T-helper 2 cell treated with Interferon-gamma antibody and Interleukin-4, amounts not matched to agents 5 μg/mL and 100 μg/mL, for 36 hours (primary cell): ENCODE measurements at regions not wholly inside any gene's neighbourhood (a gene's known extent, or its start where the extent isn't known, plus 50 kb on each side); places are given as distances from the start of the nearest gene placed in this dataset.
"Not testable (repeated sequence)": the region's sequence is repeated elsewhere in the genome, so short reads cannot be mapped to it uniquely, and the experiment has no call there.

Experiments used
- DNase-seq: peaks from one replicate; pipeline ENCODE4 v3.0.0; 2021; ENCODE audit warnings: low spot score
- H3K27ac Mint-ChIP-seq: one replicate; pipeline ENCODE4 v1.8.0; 2021; ENCODE audit warnings: mild to moderate bottlenecking, mixed read lengths
- H3K27me3 Mint-ChIP-seq: one replicate; pipeline ENCODE4 v1.8.0; 2021; ENCODE audit warnings: low read depth, mixed read lengths
- H3K36me3 Mint-ChIP-seq: one replicate; pipeline ENCODE4 v1.8.0; 2021; ENCODE audit warnings: low read depth, mixed read lengths
- H3K4me1 Mint-ChIP-seq: one replicate; pipeline ENCODE4 v1.8.0; 2021; ENCODE audit warnings: low read depth, mixed read lengths
- H3K4me3 Mint-ChIP-seq: one replicate; pipeline ENCODE4 v1.8.0; 2022; ENCODE audit warnings: mild to moderate bottlenecking, moderate library complexity, mixed read lengths
- H3K9me3 Mint-ChIP-seq: one replicate; pipeline ENCODE4 v1.8.0; 2021; ENCODE audit warnings: mixed read lengths

DNA sequence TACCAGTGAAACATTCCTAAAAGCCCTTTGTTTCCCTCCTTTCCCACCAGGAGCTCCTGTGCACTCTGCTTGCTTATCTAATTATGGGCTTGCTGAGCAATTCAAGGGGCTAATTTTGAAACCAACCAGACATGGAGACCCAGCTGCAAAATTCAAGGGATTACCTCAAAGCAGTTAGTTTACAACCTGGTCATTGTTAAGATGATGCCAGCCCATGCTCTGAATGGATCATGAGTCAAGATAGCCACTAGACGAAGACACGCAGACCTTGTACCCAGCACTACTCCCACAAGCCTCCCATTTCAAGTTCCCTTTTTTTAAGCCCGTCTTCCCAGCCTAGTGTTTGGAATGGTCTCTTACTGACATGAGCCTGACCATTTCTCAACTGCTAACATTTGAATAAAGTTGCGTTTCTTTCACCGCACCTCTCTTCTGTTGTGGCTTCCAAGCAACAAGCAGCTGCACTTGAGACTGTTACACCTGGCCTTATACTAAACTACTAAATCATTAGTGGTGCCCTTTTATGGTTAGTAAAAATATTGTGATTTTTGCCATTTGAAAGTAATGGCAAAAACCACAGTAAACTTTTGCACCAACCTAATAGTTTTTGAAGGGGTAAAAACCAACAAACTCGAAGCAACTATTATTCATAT is 315.3 kb upstream of the LUZP2 start:
- no peaks in the 10 kb centered on the region for H3K4me1 Mint-ChIP-seq
- no peaks in the 10 kb centered on the region for H3K27me3 Mint-ChIP-seq
- H3K9me3 Mint-ChIP-seq: peaks cover 25% of the 10 kb centered on the region
- no peaks in the 10 kb centered on the region for H3K36me3 Mint-ChIP-seq
- no peak overlapping the region for H3K27ac Mint-ChIP-seq
- DNase-seq: no peak
- H3K4me3 Mint-ChIP-seq: no peak overlapping the region

DNA sequence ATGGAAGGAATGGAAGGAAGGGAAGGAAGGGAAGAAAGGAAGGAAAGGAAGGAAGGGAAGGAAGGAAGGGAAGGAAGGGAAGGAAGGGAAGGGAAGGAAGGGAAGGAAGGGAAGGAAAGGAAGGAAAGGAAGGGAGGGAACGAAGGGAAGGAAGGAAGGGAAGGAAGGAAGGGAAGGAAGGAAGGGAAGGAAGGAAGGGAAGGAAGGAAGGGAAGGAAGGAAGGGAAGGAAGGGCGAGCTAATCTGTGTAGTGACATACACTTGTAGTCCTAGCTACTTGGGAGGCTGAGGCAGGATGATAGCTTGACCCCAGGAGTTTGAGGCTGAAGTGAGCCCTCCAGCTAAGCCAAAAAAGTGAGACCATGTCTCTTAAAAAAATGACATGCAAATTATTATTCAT is 311.3 kb upstream of the LUZP2 start:
- not testable (repeated sequence) for H3K27ac Mint-ChIP-seq, H3K4me1 Mint-ChIP-seq, H3K4me3 Mint-ChIP-seq, H3K36me3 Mint-ChIP-seq, H3K27me3 Mint-ChIP-seq, DNase-seq
- H3K9me3 Mint-ChIP-seq: peaks cover 31% of the 10 kb centered on the region

DNA sequence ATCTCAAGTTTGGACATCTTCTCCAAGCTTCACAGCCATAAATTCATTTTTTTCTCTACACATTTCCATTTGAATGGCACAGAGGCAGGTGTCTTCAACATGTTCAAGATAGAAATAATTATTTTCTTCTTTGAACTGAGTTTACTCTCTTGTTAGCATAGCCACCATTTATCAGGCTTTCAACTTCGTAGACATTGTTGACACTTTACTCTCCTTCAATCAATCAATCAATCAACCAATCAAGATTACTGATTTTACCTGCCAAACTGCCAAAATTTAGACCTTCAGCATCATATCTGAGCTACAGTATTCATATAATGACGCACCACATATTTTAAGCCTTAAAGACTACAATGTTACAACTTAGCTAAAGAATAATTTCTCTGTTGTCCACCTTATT is 300.1 kb upstream of the LUZP2 start:
- Mint-ChIP-seq H3K4me1 (no peaks in the 10 kb centered on the region), H3K4me3 (no peak overlapping the region), H3K36me3 (no peaks in the 10 kb centered on the region), H3K27me3 (no peaks in the 10 kb centered on the region), H3K9me3 (peaks cover 20% of the 10 kb centered on the region), H3K27ac (no peak overlapping the region)
- no peak for DNase-seq

DNA sequence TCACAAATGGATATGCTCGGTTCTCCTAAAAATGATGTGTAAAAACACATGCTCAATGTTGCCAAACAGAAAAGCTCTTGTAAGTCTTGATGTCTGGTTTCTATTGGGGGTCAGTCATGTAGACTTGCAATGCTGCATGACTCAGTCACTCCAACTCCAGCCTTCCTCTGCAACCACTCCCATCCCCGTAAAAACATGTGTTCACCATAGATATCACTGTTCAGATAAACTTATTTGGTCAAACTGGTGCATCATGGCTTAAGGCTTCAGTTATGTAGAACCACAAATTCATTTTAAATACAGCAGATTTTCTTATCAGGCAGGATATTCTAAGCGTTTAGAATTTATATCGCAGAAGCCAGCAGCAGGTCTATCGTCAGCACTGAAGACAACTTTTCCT is 298.4 kb upstream of the LUZP2 start:
- H3K36me3 Mint-ChIP-seq: no peaks in the 10 kb centered on the region
- peaks cover 12% of the 10 kb centered on the region for H3K9me3 Mint-ChIP-seq
- H3K4me3 Mint-ChIP-seq: no peak overlapping the region
- H3K27ac Mint-ChIP-seq: no peak overlapping the region
- H3K27me3 Mint-ChIP-seq: no peaks in the 10 kb centered on the region
- DNase-seq: no peak
- H3K4me1 Mint-ChIP-seq: no peaks in the 10 kb centered on the region

DNA sequence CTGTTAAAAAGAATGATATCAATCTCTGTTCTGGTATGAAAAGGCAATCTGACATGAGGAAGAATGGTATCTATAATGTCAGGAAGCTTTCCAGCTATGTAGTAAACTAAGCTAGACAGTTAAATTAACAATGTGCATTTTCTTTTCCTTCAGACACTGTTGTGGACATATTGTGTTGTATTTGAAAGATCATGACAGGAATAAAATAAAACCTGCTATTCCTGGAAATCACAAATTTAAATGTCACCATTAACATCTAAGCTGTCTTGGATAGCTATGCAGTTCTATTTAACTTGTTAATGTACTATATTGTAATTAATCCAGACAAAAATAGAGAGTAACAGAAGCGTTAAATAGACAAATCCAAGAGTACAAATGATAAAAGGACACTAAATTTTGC is 297.4 kb upstream of the LUZP2 start:
- H3K4me3 Mint-ChIP-seq: no peak overlapping the region
- peaks cover 9% of the 10 kb centered on the region for H3K9me3 Mint-ChIP-seq
- H3K4me1 Mint-ChIP-seq: no peaks in the 10 kb centered on the region
- no peaks in the 10 kb centered on the region for H3K36me3 Mint-ChIP-seq
- H3K27ac Mint-ChIP-seq: no peak overlapping the region
- no peaks in the 10 kb centered on the region for H3K27me3 Mint-ChIP-seq
- no peak for DNase-seq

DNA sequence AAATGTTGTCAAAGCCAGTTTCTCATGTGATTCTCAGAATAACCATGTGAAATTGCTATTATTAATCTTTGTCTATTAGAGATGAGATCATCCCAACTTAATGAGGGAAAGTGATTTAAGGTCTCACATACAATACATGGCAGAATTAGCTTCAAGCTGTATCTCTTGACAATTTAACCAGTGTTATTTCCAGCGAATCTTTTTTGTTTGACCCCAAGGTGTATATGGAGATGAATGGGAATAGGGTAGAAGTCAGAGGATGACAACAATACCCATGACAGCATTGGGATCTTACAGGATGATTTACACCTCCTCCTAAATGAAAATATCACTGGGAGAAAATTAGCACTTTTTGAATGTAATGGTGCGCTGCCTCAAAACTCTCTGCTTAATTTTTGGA is 290.8 kb upstream of the LUZP2 start:
- Mint-ChIP-seq H3K4me3 (no peak overlapping the region), H3K27me3 (no peaks in the 10 kb centered on the region), H3K27ac (no peak overlapping the region), H3K4me1 (no peaks in the 10 kb centered on the region), H3K36me3 (no peaks in the 10 kb centered on the region), H3K9me3 (peaks cover 19% of the 10 kb centered on the region)
- DNase-seq: no peak

DNA sequence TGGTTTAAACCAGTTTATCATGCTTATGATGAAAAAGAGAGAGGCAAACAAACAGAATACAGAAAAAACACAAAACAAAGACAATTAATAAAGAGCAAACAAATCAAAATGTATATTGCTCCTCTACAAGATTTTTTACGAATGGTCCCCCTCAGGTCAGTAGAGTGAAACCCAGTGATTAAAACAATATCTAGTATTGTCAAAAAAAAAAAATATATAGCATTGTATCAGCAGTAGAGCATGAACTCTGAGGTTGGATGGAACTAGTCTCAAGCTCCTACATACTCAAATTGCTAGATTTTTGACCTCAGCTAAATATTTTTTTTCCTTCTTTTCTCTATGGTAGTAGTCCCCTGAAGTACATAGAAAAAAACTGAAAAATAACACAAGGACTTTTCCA is 290.3 kb upstream of the LUZP2 start:
- no peaks in the 10 kb centered on the region for H3K27me3 Mint-ChIP-seq
- H3K4me3 Mint-ChIP-seq: no peak overlapping the region
- no peak overlapping the region for H3K27ac Mint-ChIP-seq
- peaks cover 21% of the 10 kb centered on the region for H3K9me3 Mint-ChIP-seq
- H3K4me1 Mint-ChIP-seq: no peaks in the 10 kb centered on the region
- no peaks in the 10 kb centered on the region for H3K36me3 Mint-ChIP-seq
- no peak for DNase-seq

DNA sequence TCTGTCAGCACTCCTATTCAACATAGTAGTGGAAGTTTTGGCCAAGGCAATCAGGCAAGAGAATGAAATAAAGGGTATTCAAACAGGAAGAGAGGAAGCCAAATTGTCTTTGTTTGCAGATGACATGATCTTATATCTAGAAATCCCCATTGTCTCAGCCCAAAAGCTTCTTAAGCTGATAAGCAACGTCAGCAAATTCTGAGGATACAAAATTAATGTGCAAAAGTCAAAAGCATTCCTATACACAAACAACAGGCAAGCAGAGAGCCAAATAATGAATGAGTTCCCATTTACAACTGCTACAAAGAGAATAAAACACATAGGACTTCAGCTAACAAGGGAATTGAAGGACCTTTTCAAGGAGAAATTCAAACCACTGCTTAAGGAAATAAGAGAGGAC is 280.4 kb upstream of the LUZP2 start:
- H3K4me3 Mint-ChIP-seq: no peak overlapping the region
- no peaks in the 10 kb centered on the region for H3K27me3 Mint-ChIP-seq
- peaks cover 25% of the 10 kb centered on the region for H3K9me3 Mint-ChIP-seq
- no peaks in the 10 kb centered on the region for H3K4me1 Mint-ChIP-seq
- H3K27ac Mint-ChIP-seq: no peak overlapping the region
- DNase-seq: no peak
- H3K36me3 Mint-ChIP-seq: no peaks in the 10 kb centered on the region

DNA sequence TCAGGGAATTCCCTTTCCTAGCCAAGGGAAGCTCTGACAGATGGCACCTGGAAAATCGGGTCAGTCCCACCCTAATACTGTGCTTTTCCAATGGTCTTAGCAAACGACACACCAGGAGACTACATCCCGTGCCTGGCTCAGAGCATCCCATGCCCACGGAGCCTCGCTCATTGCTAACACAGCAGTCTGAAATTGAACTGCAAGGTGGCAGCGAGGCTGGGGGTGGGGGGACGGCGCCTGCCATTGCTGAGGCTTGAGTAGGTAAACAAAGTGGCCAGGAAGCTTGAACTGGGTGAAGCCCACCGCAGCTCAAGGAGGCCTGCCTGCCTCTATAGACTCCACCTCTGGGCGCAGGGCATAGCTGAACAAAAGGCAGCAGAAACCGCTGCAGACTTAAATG is 279.5 kb upstream of the LUZP2 start:
- not testable (repeated sequence) for H3K4me1 Mint-ChIP-seq, H3K27ac Mint-ChIP-seq, H3K4me3 Mint-ChIP-seq, H3K36me3 Mint-ChIP-seq, DNase-seq, H3K27me3 Mint-ChIP-seq
- peaks cover 21% of the 10 kb centered on the region for H3K9me3 Mint-ChIP-seq

DNA sequence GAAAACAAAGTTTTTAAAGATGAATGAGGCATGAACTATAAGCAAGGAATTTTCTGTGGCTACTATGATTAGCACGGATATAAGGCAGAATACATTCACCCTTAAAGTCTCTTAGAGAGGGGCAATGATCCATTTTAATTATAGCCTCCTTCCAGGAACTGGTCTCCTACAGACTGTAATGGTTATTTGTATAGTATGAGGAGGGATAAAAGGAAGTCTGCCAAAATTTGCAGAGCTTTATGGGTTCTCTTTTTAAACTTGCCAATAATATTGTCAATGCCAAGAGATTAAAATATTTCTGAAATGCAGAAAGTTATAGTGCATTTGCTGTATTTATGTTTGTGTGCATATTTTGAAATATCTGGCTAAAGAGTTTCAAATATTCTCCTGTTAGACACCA is 271.4 kb upstream of the LUZP2 start:
- Mint-ChIP-seq H3K36me3 (no peaks in the 10 kb centered on the region), H3K4me1 (no peaks in the 10 kb centered on the region), H3K9me3 (peaks cover 25% of the 10 kb centered on the region), H3K27ac (no peak overlapping the region), H3K27me3 (no peaks in the 10 kb centered on the region), H3K4me3 (no peak overlapping the region)
- no peak for DNase-seq

DNA sequence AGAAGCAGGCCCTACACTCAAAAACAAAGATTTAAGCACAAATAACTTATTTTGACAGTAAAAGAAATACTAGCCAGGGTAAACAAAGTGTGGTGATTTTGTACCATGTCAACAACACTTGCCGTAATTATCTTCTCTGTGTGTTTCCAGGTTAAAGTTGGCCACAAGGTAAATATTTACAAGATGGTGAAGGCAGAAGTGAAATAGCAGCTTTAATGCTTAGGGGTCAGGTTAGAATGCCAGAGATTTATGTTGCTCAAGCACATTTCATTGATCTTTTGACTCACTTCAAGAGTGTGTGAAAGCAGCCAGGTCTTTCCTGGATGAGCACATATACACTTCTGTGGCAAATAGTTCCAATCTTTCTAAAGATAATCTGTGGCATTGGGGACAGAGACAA is 270.2 kb upstream of the LUZP2 start:
- no peaks in the 10 kb centered on the region for H3K4me1 Mint-ChIP-seq
- DNase-seq: no peak
- H3K27me3 Mint-ChIP-seq: no peaks in the 10 kb centered on the region
- H3K27ac Mint-ChIP-seq: no peak overlapping the region
- H3K36me3 Mint-ChIP-seq: no peaks in the 10 kb centered on the region
- peaks cover 25% of the 10 kb centered on the region for H3K9me3 Mint-ChIP-seq
- no peak overlapping the region for H3K4me3 Mint-ChIP-seq

DNA sequence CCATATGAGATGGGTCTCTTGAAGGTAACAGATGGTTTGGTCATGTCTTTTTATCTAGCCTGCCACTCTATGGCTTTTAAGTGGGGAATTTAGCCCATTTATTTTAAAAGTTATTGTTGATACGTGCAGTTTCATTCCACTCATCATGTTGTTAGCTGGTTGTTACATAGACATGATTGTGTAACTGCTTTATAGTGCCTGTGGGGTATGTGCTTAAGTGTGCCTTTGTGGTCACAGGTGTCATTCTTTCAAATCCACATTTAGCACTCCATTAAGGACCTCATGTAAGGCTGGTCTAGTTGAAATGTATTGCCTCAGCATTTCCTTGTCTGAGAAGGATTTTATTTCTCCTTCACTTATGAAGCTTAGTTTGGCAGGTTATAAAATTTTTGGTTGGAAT is 263.8 kb upstream of the LUZP2 start:
- Mint-ChIP-seq H3K27me3 (no peaks in the 10 kb centered on the region), H3K36me3 (no peaks in the 10 kb centered on the region), H3K4me3 (no peak overlapping the region), H3K4me1 (no peaks in the 10 kb centered on the region), H3K27ac (no peak overlapping the region), H3K9me3 (peaks cover 21% of the 10 kb centered on the region)
- DNase-seq: no peak

DNA sequence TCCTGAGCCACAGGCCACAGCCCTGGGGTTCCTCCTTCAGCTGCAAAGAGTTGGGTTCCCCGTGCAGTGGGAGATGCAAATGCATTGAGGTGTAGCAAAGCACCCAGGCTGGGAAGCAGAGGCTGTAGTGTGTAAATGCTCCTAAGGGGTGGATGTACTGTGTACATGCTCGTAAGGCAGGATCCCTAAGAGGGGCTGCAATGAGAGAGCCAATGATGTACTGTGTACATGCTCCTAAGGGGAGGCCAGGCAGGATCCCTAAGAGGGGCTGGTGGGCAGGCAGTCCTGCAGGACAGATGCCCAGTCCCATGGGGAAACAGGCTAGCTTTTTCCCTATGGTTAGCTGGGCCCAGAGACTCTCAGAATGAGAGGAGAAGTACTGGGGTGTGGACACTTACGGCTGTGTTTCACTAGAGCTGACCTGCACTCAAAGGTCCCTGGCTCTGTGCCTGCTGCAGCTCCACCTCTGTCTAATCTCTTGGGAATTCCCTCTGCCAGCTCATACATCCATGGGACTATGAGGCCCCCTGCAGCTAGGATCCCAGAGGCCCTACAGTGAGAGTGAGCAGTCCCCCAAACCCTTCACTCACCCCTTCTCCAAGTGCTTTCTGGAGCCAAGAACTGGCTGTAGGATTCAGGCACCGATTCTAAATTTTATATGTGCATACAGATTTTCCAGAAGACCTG is 261.9 kb upstream of the LUZP2 start:
- H3K36me3 Mint-ChIP-seq: no peaks in the 10 kb centered on the region
- no peak for DNase-seq
- no peak overlapping the region for H3K27ac Mint-ChIP-seq
- H3K27me3 Mint-ChIP-seq: no peaks in the 10 kb centered on the region
- H3K4me1 Mint-ChIP-seq: no peaks in the 10 kb centered on the region
- peaks cover 11% of the 10 kb centered on the region for H3K9me3 Mint-ChIP-seq
- no peak overlapping the region for H3K4me3 Mint-ChIP-seq

DNA sequence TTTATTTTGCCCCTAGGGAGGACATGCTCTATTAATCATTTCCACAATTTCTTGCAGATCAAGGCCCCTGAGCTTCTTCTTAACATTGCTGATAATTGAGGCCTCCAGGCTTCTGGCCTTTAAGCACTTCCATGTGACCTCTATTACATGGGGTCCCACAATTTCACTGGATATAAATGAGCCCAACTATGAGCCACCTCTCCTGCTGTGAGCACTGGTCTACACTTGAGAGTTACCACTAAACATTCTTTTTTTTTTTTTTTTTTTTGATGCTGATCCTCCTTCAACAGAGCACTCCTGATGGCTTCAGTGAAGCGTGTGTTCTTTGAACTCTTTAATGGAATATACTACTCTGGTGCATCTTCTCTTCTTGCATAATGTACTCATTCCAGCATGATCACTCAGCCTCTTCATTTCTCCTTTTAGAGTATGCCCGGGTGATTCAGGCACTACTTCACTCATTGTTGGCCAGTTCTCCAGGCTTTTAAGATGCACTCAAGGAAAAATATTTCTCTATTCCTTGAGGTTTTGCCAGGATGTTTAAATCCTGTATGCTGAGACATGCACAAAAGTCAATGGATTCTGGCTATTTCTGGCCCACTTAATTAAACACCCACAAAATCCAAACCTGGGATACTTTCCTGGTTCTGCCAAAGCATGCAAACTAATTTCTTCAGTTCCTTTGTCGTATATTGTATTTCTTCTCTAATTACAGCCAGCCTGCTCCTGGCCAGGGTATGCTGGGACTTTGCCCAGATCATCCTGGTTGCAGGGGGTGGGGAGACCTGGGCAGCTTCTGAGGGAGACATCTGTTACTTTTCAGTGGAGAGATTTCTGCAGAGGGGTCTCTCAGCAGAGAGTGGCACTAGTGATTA is 257.8 kb upstream of the LUZP2 start:
- H3K9me3 Mint-ChIP-seq: peaks cover 11% of the 10 kb centered on the region
- H3K4me3 Mint-ChIP-seq: no peak overlapping the region
- no peak overlapping the region for H3K27ac Mint-ChIP-seq
- no peaks in the 10 kb centered on the region for H3K4me1 Mint-ChIP-seq
- no peak for DNase-seq
- no peaks in the 10 kb centered on the region for H3K36me3 Mint-ChIP-seq
- H3K27me3 Mint-ChIP-seq: no peaks in the 10 kb centered on the region
